ENCODE measurements at regions not wholly inside any gene's neighbourhood (a gene's known extent, or its start where the extent isn't known, plus 50 kb on each side); places are given as distances from the start of the nearest gene placed in this dataset.
A peak's percentile ranks its signal among the peaks of the same experiment; 100 is the strongest.

DNA sequence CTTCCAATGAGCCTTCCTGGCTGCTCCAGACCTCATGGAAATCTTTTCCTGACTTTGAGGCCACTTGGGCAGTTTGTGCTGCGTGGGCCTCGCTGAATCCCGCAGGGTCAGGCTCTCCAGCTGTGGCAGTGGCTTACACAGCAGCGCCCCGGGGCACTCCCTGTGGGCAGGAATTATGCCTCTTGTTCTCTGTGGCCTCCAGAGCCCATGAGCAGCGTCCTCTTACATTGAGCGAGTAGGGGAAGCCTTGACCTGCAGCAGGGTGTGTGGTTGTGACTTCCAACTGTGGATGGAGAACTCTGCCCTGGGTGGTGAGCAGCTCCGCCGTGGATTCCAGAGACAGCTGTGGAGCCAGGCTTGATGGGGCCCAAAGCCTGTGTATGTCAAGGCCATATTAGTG is 180.8 kb downstream of the GLI2 start:
- DNase-seq, result no peak

DNA sequence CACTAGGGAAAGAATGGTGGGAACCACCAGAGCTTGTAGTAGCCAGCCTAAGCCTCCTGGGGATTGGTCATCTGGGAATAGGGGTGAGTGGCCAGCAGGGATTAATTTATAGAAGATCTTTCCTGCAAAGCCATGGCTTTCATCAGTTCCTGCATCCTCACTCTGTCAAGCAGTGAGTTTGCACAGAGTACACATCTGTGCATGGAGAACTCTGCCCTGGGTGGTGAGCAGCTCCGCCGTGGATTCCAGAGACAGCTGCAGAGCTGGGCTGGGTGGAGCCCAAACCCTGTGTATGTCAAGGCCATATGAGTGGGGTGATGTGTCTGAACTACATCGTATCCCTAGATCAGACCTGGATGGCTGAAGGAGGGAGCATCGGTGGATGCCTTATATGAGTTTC is 182.2 kb downstream of the GLI2 start:
- peak in 1 of 3 donors; percentile 65 for DNase-seq

DNA sequence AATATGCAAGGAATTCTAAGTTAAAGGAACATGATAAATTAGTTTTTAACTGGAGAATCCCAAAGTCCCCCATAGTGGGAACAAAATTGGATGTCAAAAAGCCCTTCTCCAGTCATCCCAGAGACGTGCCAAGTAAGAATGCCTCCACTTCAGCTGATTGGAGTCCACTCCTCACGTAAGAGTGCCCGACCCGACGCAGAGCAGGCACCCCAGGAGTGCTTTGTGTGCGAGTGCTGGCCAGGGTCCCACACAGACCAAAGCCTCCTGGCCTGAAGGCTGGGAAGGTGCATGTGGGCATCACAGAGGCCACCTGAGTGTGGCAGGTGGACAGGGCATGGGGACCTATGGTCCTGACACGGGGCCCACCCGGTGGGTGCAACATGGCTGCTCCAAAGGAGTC is 183.5 kb downstream of the GLI2 start:
- DNase-seq, result no peak

DNA sequence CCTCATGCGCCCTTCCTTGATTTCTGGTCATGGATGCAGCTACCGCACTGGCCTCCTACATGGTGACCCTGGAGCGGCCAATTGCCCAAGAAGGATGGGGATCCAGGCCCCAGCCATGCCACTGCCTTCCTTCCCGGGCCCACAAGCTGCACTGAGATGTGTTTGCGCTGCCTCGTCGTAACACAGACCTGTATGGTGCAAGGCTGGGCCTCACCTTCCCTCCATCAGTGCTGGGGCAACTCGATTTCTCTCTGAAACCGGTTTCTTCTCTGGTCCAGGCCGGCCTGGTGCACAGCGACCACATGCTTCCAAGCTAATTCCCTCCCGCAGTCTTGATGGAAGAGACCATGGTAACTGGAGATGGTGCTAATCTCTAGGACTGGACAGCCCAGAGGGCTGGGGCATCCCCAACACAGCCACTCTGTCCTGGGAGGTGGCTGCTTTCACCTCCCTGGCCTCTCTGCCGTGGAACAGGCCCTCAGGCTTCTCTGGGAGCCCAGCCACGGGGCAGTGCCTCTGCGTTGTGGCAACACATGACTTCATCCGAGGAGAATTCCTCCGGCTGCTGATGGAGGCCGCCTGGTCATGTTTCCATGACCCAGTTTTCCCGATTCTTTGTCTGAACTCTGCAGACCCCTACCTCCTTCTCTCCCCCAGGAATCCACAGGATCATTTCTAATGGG is 184.2 kb downstream of the GLI2 start:
- peak; percentile 51 to 73 (median 55) for DNase-seq

DNA sequence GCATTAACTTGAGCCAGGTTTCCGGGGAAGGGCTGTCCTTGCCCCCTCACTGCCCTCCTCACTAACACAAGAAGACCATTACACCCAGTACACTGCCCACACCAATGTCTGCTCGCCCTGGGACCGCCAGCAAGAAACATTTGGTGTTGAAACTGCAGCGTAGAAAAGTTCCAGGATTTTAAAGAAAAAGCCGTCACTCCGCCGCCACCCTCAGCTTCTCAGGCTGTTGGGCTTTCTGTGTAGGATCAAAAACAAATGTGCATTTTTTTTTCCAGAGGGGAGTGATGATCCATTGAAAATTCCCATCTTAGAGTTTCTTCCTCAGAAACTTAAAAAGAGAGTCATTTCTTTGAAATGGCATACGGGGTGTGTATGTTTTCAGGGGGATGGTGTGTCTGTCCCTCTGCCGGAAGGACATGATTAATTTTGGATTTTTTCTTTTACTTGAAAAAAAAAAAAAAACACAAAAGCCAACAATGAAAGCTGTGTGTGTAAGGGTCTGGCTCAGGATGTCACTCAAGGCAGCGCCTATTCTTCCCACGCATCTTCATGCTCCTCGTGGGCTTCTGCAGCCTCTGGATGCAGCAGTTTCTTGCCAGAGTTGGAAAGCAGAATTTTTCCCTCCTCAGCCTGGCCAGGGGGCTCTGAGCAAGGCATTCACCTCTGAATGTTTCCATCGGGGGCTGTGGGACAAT is 184.9 kb downstream of the GLI2 start:
- DNase-seq, result no peak

DNA sequence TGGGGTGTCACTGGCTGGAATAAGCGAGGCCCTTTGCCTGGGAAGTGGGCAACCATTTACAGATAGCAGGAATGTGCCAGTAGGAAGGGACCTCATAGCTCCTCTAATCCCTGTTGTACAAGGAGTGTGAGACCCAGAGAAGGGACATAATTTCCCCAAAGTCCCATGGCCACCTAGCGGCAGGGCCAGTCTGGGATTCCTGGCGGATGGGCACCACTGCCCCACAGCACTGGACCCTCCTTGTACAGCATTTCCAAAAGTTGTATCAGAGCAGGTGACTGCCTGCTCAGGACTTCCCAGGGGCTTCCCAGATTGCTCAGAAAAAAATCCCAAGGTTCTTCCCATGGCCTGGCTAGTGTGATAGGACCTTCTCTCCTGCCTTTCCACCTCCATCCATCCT is 185.8 kb downstream of the GLI2 start:
- DNase-seq, result no peak

DNA sequence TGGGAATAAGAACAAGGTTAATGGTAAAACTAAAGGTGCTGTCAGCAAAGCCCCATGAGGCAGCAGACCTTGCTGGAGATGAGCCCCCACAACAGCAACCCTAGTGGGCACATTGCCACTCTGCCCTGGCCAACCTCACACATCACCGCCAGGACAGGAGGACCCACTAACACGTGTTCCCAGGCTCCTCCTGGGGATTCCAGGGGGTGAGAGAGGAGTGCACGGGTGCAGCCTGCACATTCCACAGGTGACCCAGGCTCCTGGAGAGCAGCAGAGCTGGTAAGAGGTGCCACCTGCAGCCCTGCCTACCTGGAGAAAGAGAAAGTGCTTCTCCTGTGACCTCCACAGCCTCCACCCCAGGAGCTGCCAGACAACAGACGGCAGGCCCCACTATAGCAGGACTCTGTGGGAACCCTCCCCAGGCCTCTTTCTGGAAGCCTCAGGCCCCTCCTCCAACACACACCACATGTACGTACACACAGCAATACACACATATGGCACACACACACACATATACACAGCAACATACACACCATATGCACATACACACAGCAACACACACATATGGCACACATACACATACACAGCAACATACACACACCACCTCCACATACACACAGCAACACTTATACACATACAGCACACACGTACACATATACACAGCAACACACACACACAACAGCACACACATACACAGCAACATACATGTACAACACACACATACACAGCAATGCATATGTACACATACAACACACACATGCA is 187.1 kb downstream of the GLI2 start:
- no peak for DNase-seq

DNA sequence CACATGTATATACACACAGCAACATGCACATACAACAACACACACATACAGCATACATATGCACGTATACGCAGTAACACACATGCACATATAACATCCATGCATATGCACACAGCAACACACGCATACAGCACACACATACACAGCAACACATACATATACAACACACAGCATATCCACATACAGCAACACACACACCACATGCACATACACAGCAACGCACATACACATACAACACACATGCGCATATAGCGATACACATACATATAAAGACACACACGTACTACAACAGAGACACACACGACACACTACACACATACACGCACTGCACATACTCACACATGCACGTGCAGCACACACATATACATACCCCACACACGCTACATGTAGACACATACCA is 187.8 kb downstream of the GLI2 start:
- DNase-seq, result no peak

DNA sequence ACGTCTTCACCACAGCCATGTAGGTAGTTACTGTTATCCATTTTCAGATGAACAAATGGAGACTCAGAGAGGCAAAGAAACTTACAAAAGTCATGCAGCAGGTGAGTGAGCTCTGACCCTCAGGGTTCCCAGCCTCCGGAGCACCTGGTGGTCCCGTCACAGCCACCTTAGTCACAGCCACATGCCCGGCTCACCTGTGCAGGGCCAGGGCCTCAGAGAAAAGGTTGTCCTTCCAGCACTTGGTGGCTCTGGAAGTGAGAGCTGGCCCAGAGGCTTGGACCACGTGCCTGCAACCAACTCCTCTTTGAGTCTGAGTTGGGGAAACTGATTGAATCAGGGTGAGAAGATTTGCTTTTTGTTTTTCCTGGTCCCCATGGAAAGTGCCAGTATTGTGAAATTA is 189.3 kb downstream of the GLI2 start:
- no peak for DNase-seq

DNA sequence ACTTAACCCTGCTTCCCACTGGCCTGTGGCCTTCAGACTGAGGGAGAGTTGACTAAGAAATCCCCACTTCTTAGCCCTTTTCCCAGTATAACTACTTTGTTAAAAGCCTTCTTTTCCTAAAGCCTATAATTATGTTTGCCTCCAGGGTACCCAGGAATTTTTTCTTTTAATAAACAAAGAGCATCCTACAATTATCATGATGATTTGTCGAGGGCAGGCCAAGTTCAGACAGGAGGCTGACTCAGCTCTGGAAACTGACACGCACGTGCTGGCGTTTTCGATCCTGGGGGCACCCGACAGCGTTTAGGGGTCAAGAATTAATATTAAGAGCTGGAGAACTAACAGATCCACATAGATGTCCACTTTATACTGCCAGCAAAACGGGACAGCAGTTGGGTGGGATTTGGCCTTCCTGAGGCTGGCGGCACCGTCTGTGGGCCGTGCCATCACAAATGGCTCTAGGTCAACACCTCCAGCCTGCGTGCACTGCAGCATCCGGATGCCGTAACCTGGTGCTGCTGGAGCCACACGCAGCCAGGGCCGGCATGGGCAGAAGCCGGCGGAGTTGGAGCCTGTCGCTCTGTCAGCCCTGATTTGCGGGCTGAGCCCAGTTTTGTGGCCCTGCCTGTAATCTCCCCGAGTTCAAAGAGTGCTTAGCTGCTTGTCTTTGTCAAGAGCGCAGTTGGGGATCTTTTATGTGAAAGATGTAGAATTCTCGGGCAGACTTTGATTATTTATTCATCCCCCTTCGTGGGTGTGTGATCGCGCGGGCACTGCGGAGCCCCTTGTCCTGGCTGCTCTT is 191.0 kb downstream of the GLI2 start:
- no peak for DNase-seq

DNA sequence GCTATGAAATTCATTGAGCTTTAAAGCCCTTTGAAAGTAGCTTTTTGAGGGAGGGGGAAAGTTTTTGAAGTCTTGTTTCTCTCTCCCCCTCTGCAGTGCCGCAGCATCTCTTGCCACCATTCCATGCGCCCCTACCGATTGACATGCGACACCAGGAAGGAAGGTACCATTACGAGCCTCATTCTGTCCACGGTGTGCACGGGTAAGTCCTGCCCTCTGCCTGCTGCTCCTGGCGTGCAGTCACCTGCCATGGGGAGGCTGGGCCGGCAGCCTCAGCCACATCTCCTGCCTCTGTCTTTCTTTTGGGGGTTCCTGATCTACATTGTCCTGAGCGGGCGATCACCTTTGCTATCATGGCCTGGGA is 191.6 kb downstream of the GLI2 start:
- no peak for DNase-seq

DNA sequence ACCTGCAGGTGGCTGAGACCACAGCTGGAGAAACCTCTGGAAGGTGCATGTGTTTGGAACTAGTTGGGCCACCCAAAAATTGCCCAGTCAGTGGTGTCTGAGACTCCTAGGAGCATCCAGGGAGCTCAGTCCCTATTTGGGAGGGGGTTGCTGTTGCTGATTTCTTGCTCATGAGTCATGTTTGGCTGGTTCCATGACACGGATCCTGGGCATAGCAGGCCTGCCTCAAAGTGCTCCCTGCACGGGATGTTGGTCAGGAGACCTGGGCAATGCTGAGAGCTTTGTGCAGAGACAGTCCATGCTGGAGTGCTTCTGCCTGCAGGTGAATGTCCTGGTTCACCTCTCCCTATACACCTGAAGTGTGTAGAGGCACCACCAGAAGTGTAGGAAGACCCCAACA is 194.2 kb downstream of the GLI2 start:
- DNase-seq, result no peak

DNA sequence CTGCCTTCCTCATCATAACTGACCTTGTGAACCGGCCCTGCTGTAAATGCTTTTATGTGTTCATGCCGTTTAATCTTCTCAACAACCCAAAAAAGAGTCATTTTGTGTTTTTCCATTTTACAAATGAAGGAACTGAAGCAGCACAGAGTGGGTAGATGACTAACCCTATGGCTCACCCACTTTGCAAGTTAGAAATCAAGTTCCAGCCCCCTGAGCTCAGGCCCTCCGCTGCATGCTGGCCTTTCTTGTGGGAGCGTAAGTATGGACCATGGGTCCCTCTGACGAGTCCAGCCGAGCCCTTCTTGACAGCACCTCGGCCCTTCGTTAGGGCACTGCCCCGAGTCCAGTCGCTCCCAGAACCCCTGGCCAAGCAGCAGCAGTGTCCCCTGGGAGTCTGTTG is 194.6 kb downstream of the GLI2 start:
- no peak for DNase-seq

DNA sequence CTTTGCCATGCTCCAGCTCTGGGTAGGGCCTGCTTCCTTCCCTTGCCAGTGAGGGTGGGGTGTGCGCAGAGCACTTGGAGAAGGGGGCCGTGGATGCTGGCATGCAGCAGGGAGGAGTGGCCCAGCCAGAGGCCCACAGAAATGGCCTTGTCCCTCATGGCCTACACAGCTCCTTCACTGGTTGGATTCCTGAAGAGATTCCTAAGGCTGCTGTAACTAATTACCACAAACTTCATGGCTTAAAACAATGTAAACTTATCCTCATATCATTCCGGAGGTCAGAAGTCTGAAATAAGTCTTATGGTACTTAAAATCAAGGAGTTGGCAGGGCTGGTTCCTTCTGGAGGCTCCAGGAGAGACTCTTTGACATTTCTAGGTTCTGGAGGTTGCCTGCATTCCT is 195.2 kb downstream of the GLI2 start:
- no peak for DNase-seq

DNA sequence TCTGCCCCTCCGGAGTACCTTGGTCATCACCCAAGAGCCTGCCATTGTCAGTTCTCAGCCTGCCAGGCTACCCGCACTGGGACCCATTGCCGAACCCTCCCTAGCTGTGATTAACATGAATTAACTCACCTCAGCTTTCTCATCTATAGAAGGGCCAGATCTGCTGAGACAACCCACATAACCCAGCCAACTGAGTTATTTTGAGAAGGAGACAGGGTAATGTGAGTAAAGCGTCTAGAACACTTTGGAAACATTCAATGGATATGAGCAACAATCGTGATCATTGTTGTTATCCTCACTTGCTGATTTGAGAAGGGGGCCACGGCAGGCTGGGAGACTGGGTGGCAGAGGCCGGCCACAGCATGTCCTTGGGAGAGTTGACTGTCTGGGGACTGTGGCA is 196.8 kb downstream of the GLI2 start:
- no peak for DNase-seq

DNA sequence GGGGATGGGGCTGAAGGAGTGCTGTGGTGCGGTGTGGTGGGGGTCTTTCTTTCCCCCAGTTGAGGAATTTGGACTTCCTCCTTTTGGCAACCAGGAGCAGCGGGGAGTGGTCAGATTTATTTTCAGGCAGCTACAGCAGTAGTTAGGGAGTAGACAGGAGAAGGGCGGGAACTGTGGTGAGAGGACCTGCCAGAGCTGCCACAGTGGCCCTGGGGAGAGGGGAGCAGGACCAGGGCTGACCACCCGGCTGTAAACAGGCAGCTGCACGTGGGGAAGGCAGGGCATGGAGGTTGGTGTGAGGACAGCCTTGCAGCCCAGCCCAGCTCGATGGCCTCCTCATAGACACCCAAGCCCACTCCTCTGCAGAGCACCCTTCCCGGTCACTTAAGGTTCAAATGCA is 197.2 kb downstream of the GLI2 start:
- no peak for DNase-seq

DNA sequence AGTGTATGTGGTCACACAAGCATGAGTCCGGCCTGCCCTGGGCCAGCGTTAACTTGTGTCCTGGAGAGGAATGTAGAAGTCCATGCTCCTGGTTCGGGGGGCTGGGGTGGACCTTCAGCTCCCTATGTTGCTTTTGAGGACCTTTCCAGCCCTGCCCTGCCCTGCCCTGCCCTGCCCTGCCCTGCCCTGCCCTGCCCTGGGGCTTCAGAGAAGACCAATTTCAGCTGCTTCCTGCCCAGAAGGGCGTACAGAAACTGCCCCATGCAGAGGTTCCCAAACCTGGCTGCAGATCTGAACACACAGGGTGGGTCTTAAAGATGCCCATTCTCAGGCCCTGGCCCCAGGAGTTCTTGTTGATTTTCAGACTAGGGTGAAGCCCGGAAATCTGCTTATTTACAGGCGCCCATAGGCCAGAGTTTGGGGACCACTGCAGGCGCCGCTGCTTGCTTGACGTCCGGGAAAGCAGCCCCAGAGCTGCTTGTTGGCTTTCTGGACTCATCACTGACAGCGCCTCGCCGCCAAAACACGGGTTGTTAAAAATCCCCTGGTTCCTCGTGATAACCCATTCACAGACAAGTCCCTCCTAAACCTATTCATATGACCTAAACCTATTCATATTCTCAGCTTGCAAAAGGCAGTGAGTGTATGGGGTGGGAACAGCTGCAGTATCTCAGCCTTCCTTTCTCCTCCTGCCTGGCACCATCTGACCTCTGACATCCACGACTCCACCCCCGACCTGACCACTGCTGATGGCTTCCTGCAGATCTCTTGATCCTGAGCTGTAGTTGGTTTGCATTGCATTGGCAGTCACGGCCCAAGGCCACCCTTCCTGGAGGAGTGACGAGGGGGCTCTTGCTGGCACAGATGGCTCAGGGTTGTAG is 198.3 kb downstream of the GLI2 start:
- no peak for DNase-seq

DNA sequence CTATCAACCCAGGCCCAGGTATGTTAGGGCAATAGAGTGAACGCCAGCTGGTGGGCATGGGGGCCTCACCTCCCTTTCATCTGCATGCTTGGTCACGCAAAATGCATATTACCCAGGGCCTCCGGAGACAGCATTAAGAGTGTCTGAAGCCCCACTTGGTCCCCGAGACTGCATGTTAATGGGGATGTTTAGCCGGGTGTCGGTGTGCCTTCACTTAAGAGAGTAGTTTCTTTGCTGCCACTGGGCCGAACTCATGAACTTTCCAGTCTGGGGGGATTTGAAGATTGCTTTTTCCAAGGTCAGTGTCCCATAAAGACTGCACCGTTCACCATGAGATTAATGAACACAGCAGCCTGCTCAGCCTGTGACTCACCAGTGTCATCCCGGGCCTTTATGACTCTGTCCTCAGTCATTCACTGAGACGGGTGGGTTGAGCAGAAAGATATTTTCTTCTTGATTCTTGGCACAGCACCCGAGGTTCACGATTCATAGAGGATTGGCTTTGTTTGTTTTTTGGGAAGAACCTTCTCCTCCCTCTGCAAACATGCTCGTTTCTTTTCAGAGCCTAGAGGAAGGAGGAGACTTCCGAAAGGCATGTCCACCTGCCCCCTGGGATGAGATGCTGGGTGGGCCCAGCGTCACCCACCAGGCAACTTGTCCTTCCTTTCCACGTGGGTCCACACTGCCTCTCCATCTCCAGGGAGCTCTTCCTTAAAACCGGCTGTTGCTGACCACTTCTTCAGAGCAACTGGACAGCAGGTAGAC is 199.1 kb downstream of the GLI2 start:
- peak in 2 of 3 donors; percentile 62 to 91 for DNase-seq

DNA sequence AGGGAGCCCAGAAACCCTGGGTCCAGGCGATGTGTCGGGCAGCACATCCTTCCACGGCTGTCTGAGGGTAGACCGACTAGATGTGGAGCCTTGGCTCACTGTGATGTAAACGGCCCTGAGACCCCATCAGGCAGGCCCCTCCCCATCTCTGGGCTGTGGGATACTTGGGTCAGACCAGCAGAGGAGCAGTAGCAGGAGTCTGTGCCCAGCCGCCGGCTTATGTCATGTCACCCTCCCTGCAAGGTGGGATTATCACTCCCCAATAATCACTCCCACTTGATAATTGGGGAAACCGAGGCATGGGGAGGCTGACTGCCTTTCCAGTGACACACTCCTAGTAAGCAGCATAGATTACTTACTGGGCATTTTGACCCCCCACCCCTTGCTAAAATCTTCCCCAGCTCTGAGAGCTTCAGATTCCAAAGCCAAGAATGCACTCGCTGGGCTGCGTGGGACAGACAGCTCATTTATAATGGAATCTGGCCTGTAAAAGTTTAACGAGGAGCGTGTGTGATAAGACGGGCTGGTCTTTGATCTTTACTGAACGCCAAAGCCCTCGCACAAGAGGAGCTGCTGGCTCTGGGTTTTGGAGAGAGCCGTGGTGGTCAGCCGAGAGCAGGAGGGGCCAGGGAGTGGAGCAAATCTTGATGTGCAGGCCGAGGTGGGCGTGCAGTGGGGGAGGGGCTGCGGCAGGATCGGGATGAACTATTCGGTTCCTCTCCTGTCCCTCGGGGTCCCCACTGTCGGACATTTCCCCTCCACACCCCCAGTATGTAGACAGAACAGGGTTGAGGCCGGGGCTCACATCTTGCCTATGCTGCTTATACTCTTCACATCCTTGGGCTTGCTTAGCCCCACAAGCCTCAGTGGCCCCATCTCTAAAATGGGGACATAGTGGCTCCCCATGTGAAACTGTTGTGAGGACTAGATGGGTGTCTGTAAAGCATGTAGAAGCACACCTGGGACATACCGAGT is 200.0 kb downstream of the GLI2 start:
- peak in 1 of 3 donors; percentile 51 for DNase-seq

Measured in muscle of back (tissue), 3 donors.